ENCODE measurements at regions not wholly inside any gene's neighbourhood (a gene's known extent, or its start where the extent isn't known, plus 50 kb on each side); places are given as distances from the start of the nearest gene placed in this dataset.
A peak's percentile ranks its signal among the peaks of the same experiment; 100 is the strongest.

DNA sequence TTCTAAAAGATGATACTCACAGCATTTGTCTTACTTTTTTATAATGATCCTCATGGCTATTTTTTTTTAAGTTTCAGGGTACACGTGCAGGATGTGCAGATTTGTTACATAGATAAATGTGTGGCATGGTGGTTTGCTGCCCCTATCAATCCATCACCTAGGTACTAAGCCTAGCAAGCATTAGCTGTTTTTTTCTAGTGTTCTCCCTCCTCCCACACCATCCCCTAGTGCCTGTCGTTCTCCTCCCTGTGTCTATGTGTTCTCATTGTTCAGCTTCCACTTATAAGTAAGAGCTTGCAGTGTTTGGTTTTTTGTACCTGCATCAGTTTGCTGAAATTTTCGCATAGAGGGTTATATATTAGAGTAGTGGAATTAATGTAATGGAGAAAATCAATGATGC lies 189.1 kb upstream of the CDH12 start:
- 60% methylated on average over 1 of the region's 3 CpGs for WGBS (ENCODE audit: insufficient coverage)
- H3K9ac ChIP-seq (ENCODE audit: low read length), result no peak overlapping the region
- H3K4me3 ChIP-seq (ENCODE audit: control extremely low read depth in 1 of 5, extremely low read depth in 1 of 5, insufficient read depth in 1 of 5, low read depth in 2 of 5, low read length in 4 of 5), result no peak overlapping the region
- H3K9me3 ChIP-seq (ENCODE audit: control extremely low read depth in 1 of 3, control insufficient read depth in 2 of 3, insufficient read depth in 1 of 3, low read length in 2 of 3), result no peaks in the 10 kb centered on the region
- Mint-ChIP-seq H3K4me1 (no peaks in the 10 kb centered on the region), H3K27ac (no peak overlapping the region), H3K4me3 (no peak overlapping the region), H3K9me3 (ENCODE audit: insufficient read depth) (no peaks in the 10 kb centered on the region), H3K27me3 (no peaks in the 10 kb centered on the region)
- intact Hi-C loops (cut with micrococcal nuclease), result no loop called here
- no peak for DNase-seq
- no peaks in the 10 kb centered on the region for H3K27me3 ChIP-seq (replicated peaks in 1 of 4; ENCODE audit: control extremely low read depth in 1 of 4, control insufficient read depth in 3 of 4, insufficient read depth in 4 of 4, low read length in 3 of 4)
- H2AFZ ChIP-seq (ENCODE audit: insufficient read depth, low read depth, low read length, poor library complexity, severe bottlenecking), result no peak overlapping the region
- H3K27ac ChIP-seq (ENCODE audit: low read length in 2 of 2), result no peak overlapping the region
- H4K20me1 ChIP-seq (ENCODE audit: control insufficient read depth, insufficient read depth, low read length, poor library complexity, severe bottlenecking), result no peaks in the 10 kb centered on the region
- ATAC-seq (ENCODE audit: low read depth), result no peak
- POLR2A ChIA-PET, result no interaction called here
- no peak overlapping the region for H3K4me2 ChIP-seq (replicated peaks; ENCODE audit: low read depth, low read length, poor library complexity, severe bottlenecking)
- H3K36me3 ChIP-seq (replicated peaks in 1 of 2; ENCODE audit: control extremely low read depth in 1 of 2, control insufficient read depth in 1 of 2, extremely low read depth in 1 of 2, insufficient read depth in 2 of 2, low read length in 1 of 2), result no peaks in the 10 kb centered on the region
- CTCF ChIA-PET, result no interaction called here
- TF ChIP-seq CTCF (IDR thresholded peaks at IDR 0.05) (no peak), EZH2 (IDR thresholded peaks at IDR 0.05; ENCODE audit: borderline replicate concordance, insufficient read depth, low read depth, low read length, poor library complexity, severe bottlenecking) (no peak)
- H3K79me2 ChIP-seq (ENCODE audit: control insufficient read depth, insufficient read depth, low read length), result no peaks in the 10 kb centered on the region
- no peaks in the 10 kb centered on the region for H3K4me1 ChIP-seq (ENCODE audit: control insufficient read depth in 2 of 2, insufficient read depth in 2 of 2, low read length in 2 of 2)

DNA sequence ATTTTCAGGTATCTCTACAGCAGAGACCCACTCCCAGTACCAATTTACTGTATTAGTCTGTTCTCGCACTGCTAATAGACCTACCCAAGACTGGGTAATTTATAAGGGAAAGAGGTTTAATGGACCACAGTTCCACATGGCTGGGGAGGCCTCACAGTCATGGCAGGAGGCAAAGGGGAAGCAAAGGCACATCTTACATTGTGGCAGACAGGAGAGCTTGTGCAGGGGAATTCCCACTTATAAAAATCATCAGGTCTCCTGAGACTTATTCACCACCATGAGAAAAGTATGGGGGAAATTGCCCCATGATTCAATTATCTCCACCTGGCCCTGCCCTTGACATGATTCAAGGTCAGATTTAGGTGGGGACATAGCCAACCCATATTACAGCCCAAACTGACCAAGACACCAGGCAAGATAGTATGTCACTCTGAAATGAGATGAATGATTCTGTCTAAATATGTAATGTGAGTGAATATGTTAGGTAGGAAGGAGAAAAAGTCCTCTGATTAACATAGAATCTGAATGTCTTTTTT lies 182.5 kb upstream of the CDH12 start:
- Mint-ChIP-seq H3K9me3 (ENCODE audit: insufficient read depth) (no peaks in the 10 kb centered on the region), H3K27me3 (no peaks in the 10 kb centered on the region), H3K27ac (no peak overlapping the region), H3K4me1 (peaks cover 10% of the 10 kb centered on the region), H3K4me3 (no peak overlapping the region)
- ATAC-seq (ENCODE audit: low read depth) (peak; percentile 28), DNase-seq (peak; percentile 30)
- intact Hi-C loops (cut with micrococcal nuclease), result no loop called here
- Histone ChIP-seq H4K20me1 (ENCODE audit: control insufficient read depth, insufficient read depth, low read length, poor library complexity, severe bottlenecking) (no peaks in the 10 kb centered on the region), H3K27me3 (replicated peaks in 1 of 4; ENCODE audit: control extremely low read depth in 1 of 4, control insufficient read depth in 3 of 4, insufficient read depth in 4 of 4, low read length in 3 of 4) (no peaks in the 10 kb centered on the region), H2AFZ (ENCODE audit: insufficient read depth, low read depth, low read length, poor library complexity, severe bottlenecking) (no peak overlapping the region), H3K4me3 (ENCODE audit: control extremely low read depth in 1 of 5, extremely low read depth in 1 of 5, insufficient read depth in 1 of 5, low read depth in 2 of 5, low read length in 4 of 5) (no peak overlapping the region), H3K79me2 (ENCODE audit: control insufficient read depth, insufficient read depth, low read length) (no peaks in the 10 kb centered on the region), H3K27ac (ENCODE audit: low read length in 2 of 2) (no peak overlapping the region), H3K4me1 (ENCODE audit: control insufficient read depth in 2 of 2, insufficient read depth in 2 of 2, low read length in 2 of 2) (no peaks in the 10 kb centered on the region), H3K36me3 (replicated peaks in 1 of 2; ENCODE audit: control extremely low read depth in 1 of 2, control insufficient read depth in 1 of 2, extremely low read depth in 1 of 2, insufficient read depth in 2 of 2, low read length in 1 of 2) (no peaks in the 10 kb centered on the region), H3K4me2 (replicated peaks; ENCODE audit: low read depth, low read length, poor library complexity, severe bottlenecking) (no peak overlapping the region), H3K9me3 (ENCODE audit: control extremely low read depth in 1 of 3, control insufficient read depth in 2 of 3, insufficient read depth in 1 of 3, low read length in 2 of 3) (peaks cover 0 to 8% (median 0%) of the 10 kb centered on the region in 3 donors), H3K9ac (ENCODE audit: low read length) (no peak overlapping the region)
- no CpG with 5 or more reads among the region's 1 CpG for WGBS (ENCODE audit: insufficient coverage)
- TF ChIP-seq EZH2 (IDR thresholded peaks at IDR 0.05; ENCODE audit: borderline replicate concordance, insufficient read depth, low read depth, low read length, poor library complexity, severe bottlenecking) (no peak), CTCF (IDR thresholded peaks at IDR 0.05) (no peak)
- ChIA-PET CTCF (no interaction called here), POLR2A (no interaction called here)
